Limb (tissue), 2 donors: ENCODE measurements at regions not wholly inside any gene's neighbourhood (a gene's known extent, or its start where the extent isn't known, plus 50 kb on each side); places are given as distances from the start of the nearest gene placed in this dataset.

Experiments used
- DNase-seq, 2 donors: peaks; one replicate each; pipeline ENCODE4 v3.0.0-alpha.2; 2016; ENCODE audit errors: extremely low spot score in 2 of 2

DNA sequence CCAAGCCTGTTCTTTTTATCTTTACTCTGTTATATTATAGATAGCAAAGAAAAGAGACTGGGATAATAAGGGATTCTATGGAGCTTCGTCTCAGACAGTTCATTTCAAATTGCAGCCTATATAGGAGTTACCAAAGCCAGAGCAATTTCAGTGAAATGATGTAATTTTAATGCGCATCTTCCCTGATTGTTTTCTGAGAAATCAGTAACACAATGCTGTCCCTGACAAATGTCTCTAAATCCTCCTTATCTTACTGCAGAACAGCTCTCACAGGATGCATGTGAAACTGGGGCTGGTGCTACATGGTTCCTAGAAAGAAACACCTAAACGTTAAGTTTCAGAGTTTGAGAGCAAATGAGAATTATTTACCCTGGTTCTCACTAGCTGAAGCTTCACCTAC, 467.9 kb upstream of the ANO3 start:
- DNase-seq = no peak

DNA sequence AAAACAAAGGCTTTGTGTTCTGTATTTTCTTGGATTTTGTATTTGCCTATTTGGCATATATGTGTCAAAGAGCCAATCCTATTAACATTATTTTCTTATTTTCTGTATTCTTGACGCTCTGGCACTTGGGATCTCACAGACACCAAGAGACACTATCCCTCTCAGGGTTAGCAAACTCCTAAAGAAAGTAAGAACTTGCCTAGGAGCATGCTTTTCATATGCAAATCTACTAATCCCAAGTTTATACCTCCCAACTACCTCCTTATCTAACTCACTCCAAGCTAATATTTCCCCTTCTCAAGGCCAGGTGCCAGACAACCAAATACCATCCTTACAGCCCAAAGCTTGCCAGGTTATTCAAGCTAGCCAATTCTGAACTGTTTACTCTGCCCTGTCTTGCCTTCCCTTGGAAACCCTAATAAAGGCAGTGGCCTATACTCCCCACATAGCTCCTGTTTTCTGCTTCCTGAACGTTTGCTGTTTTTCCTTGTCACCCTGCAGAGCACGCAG, 455.4 kb upstream of the ANO3 start:
- no peak for DNase-seq

DNA sequence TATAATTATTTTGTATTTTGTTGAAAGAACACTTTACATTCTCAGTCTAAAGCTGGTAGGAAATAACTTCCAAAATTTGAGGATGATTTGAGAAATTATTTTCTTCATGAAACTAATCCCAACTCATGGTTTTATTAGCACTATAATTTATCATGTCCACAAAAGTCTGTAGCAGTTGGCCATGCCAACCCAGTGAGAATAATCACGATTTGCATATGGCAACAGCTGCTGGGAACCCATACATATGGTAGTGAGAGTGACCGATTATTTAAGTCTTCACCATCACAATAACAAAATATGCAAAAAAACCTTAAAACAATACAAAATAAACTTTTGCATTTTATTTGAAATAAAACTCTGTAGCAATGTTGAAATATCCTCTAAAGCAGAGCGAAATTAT, 445.9 kb upstream of the ANO3 start:
- DNase-seq = no peak

DNA sequence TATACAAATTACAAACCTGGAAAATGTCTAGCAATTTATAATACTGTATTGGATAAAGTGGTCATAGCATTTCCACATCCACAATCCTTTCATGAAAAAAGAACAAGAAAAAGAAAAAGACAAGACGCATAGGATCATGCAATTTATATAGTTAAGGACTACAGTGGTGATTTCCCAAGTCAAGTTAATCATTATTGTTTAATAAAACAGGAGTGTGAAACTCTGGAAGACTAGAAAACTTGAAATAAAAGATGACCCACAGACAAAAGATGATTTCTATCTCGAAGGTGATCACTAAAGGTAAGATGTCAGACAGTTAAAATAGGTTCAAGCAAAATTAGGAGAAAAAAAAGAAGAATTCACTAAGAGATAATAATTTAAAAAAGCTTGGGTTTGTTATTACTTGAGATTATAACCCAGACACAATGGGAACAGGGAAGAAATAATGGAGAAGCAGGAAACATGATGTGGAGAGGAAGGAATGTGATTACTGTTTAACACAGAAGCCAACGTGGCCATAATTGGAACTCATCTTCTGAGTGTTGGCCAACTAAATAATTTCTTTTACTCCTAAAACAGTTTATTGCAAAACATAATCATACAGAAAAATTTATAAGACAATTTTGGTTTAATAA, 441.2 kb upstream of the ANO3 start:
- no peak for DNase-seq

DNA sequence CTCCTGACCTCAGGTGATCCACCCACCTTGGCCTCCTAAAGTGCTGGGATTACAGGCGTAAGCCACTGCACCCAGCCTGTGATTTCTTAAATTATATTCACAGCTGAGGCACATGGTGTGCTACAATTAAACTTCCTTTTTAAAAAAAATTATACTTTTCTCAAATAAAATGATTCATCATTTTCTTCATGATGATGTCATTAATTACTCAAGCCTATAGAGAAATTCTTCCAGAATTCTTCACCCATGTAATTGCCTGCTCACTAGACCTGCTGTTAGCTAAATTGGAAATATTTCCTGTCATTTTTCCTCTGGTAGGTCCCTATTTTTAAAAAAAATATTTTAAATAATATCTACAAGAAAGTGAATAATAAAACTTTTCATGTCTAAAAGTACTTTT, 440.0 kb upstream of the ANO3 start:
- no peak for DNase-seq

DNA sequence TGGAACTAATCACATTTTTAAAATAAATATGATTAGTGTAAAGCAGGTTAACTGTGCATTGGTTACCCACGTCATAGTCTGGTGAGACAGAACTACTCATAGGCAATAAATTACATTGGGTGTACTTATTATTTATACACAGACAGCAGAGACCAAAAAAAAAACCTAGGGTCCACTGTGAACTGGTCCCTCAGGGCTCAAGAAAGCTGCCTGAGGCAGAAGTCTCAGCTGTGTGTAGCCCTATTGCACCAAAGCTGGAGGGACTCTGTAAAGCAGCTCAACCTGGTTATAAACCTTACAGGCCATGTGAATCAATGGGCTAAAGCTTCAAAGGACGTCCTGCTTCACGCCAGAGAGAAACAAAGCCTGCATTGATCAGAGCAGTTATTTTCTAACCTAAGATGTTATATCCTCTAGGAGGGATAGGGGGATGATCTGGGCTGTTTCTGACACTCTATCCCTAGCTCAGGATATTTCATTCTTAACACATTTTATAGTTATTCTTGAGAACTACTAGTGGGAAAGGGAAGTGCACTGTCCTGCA, 432.2 kb upstream of the ANO3 start:
- DNase-seq = no peak

DNA sequence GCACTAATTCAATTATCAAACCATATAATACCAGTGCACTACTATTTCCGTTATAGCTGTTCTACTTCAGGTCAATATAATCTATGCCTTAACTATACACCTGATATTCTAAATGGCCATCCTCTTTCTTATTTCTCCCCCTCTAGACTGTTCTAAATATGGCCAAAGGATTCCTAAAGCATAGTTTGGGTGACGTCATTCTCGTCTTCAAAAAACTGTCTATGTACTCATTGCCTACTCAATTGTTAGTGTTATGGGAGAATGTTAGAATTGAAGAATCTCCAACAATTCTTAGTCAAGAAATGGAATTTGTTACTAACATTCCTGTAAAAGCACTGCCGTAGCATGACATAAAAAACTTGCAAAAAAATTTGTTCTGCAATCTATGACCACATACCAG, 431.1 kb upstream of the ANO3 start:
- DNase-seq = no peak

DNA sequence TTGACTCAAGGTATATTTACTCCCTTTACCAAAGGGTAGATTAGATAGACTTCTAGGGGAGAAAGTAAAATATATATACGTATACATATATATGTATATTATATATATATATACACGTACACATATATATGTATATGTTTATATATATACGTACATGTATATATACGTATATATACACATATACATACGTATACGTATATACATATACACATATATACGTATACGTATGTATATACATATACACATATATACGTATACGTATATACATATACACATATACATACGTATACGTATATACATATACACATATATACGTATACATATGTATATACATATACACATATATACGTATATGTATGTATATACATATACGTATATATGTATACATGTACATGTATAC, 430.5 kb upstream of the ANO3 start:
- DNase-seq = no peak

DNA sequence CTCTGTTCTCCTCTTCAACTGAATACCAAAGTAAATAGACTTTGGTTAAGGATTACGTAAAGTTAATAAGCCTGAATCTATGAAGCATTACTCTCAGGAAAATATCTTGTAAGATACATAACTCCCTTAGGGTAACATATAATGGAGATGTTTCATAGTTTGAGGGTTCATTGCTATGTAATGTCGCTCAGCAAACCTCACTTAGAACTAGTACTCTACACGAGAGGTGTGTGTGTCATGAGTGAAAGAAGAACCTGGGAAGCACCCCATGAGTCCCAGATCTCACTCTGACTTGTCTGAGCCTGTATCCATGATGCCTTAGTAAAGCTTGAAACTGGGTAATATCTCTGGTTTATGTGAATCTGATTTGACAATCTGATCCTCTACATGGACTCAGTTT, 429.5 kb upstream of the ANO3 start:
- no peak for DNase-seq

DNA sequence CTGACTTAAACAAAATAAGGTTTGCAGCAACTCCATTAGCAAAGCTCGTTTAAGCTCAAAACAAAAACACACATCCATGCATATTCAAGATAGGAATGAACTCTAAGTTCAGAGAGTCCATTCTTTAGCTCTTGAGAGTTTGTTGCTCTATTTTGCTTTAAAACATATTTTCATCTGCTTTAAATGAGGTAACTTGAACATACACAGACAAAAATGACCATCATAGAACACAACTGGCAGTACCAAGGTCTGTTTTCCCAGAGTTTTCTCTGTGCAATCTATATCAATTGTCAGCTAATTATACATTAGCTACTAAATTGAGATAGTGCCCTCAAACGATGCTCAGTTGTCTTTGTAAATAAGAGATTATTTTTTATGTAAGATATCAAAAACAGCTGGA, 423.2 kb upstream of the ANO3 start:
- DNase-seq = no peak

DNA sequence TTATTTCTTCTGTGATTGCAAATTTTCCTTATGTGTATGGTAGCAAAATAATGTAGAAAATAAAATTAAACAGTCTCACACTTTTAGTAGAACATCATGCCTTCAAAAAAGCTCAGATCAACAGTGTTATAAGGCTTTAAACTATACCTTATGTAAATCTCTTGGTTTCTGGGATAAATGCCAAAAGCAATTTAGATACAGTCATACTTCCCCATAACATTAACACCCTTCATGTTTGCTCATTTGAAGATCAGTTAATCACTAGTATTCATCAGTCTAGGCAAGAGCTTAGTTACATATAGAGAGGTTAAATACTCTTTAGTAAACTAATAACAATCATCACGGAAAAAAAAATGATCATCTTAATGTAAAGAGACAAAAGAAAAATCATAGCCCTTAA, 421.8 kb upstream of the ANO3 start:
- DNase-seq = no peak

DNA sequence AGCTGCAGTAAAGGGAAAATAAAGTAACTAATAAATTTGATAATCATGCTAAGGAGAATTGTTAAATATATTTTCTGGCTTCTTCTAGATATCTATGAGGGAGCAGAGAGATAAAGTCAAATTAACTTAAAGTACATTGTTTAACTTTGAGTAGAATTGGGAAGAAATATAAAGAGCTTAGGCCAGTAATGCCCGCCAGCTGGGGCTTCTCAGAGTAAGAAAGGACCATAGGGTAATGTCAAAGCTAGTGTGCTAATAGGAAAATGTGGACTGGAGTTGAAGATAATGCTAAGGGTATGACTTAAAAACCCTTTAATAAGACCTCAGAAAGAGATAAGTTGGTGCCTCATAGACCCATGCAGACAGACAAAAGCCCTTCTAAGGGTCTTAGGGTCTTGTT, 411.6 kb upstream of the ANO3 start:
- DNase-seq = no peak

DNA sequence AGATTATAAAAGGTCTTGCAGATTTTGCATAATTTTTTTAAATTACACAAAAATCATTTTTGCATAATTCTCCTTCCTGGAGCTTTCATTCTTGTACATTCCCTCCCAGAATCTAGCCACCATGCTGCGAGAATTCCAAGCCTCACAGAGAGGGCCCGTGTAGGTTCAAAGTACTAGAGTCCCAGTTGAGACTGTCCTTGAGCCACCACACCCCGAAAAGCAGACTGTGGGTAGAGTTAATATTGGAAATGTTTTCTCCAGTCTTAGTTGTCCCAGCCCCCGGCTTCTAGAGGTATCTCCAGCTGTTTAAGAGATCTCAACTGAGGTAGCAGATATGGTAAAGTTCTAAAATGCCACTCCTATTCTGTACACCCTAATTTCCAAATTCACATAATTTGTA, 407.3 kb upstream of the ANO3 start:
- no peak for DNase-seq

DNA sequence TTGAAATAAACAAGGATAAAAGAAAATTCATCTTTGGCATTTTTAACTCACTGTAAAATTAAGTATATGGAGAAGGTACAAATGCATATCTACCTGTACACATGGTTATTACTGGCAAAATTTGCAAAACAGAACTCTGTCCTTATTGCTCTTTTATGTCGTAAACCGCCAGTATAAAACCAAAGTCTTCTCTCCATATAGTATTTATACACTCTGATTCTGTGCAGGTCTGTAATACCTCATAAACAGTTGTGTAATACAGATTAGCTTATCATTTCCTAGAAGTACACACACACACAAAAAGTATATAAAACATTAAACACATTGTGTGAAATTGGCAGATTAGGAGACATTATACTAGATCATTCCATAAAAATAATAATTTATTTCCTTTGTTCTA, 406.6 kb upstream of the ANO3 start:
- no peak for DNase-seq

DNA sequence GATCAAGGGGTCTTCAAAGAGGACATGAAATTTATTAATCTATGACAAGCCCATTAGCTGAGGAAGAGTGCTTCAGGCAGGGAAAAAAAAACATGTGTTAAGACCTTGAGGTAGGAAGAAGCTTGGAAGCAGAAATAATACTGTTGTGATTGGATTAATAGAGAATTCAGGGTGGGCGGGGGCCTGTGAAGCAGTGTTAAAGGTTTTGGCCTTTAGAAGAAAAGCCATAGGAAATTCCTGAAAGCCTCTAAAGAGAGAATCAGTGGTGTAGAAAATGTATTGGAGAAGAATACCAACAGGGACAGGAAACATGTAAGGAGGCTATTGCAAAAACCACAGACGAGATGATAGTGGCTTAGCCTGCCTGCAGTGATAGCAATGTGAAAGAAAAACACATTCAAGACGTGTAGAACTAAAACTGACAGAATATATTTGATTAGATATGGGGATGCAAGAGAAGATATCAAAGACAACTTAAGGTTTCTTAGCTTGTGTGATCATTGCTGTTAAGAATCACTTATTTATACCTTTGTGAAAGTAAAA, 404.4 kb upstream of the ANO3 start:
- DNase-seq = no peak

DNA sequence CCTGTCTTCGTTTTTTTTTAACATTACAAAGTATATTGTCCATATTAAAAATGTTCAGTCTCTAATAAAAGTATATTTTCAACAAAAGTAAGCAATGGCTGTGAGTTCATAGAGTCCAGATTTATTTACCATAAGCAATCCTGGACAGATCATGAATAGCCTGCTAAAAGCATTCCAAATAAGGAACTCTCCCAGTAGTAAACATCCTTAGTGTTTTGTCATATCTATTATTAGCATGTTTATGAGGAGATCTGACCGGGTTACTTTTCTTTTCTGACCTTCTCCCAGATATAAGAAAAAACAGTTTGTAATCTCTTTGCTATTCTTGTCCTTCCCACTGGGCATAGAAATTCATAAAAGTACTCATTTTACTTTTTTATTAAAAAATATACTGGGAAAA, 403.9 kb upstream of the ANO3 start:
- DNase-seq = no peak

DNA sequence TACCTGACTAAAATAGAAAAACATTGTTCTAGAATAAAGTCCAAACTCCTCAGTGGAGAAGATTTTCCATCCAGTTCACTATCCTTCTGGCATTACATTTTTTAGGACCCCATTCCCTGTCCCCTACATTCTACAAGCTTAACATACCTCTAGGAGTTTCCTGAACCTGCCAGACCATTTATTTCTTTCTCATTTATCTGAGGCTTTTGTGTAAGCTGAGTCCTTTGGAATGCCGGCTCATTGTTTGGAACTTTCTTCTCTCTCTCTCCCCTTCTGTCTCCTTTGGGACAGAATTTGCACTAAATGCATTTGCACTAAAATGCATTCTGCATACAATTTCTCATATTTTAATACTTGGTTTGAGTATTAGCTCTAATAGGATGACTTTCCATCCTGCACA, 393.0 kb upstream of the ANO3 start:
- DNase-seq = no peak

DNA sequence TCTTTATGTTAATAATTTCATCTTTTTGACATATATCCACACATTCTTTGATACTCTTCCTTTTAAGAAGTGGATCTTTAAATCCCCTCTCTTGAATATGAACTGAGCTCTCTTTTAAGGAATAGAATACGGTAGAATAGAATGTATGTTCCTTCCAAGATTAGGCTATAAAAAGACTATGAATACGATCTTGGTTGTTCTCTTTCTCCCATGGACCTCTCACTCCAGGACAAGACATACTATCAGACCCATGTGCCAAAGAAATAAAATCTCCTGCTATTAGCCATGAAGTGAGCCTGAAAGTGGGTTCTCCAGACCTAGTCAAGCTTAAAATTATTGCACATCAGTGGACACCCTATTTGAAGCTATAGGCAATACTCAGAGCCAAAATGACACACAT, 392.2 kb upstream of the ANO3 start:
- DNase-seq = no peak

DNA sequence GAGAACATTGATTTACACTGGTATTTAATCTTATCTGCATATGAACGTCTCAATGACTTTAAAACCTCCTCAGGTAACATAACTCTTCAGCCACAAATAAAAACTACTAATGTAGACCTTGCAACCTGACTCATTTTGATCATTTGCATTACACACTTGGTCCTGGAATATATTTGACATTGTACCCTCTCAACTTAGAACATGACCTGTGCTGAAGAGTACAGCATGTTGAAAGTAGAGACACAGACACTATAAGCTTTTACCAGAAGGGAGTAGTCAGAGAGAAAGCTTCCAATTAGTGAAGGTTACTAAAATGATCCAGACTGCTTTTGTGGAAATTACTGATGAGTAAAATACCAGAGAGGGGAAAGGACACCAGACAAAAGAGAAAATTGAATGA, 390.6 kb upstream of the ANO3 start:
- DNase-seq = no peak

DNA sequence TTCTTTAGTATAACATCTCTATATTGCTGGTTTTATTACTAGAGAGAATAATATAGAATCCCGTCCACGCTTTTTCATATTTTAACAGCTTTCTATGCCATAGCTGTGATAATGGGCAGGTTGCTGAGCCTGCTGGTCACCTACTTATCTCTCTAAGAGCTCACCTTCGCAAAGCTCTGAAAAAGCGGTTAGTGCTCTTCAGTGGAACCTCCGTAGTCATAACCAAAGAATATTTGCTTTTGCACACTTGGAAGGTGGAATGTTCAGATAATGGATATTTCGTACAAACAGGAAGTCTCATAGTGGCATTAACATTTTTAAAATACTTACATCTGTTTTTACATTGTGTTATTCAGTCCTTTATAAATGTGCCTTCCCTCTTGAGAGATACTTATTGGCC, 388.9 kb upstream of the ANO3 start:
- no peak for DNase-seq

DNA sequence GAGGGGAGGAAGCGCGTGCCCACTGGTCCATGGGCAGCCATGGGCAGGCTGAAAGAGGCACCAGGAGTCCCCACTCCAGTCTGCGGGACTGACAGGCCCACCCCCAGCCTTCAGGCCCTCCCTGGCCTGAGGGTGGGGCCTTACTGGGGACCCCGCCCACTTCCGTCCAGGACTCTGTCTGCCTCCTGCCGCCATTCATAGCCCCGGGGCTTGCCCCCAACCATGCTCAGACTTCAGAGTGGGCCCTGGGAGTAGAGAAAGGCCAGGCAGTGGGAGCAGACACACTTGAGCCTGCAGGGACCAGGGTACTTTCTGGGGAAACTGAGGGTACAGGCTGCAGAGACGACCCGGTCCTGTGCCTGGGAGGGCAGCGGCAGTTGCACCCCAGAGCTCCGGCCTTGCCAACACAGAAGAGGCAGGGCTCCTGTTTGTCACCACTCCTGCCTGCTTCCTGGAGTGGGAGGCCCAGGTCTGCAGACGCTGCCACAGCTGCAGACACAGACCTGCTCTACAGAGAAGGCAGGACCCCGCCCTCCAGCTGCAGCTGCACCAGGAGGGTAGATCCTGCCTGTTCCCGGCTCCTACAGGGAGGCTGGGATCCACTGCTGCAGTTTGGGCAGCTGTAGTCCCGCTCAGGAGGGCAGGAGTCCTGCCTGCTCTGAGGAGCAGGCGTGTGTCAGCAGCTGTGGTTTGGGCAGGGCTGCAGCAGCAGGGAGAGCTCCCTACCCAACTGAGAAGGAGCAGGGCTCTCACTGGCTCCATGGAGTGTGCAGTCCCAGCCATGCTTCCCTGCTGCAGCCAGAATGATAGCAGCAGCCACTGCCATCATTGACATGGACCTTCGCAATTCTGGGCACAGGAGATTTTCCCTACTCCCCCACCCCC, 387.9 kb upstream of the ANO3 start:
- DNase-seq = no peak

DNA sequence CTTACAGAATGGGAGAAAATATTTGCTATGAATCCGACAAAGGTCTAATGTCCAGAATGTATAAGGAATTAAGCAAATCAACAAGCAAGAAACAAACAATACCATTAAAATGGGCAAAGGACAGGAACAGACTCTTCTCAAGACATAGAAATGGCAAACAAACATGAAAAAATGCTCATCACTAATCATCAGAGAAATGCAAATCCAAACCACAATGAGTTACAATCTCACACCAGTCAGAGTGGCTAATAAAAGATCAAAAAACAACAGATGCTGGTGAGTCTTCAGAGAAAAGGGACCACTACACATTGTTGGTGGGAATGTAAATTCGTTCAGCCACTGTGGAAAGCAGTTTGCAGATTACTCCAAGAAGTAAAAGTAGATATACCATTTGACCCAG, 382.0 kb upstream of the ANO3 start:
- no peak for DNase-seq

DNA sequence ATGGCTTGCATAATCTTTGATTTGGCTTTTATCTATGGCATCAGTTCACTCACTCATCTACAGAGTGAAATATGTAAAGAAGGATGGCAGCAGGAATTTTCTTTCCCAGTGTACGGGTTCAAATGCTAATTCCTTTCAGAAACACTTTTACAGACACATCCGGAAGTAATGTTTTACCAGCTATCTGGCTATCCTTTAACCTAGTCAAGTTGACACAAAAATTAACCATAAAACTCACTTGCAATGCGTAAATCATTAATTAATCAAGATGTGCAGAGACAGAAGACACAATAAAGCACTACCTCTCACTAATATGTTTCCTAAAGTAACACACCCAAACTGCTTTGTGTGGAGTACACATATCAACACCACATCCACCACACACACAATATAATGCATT, 378.9 kb upstream of the ANO3 start:
- no peak for DNase-seq
